Right hindlimb (tissue), 1 donor: ENCODE measurements at regions not wholly inside any gene's neighbourhood (a gene's known extent, or its start where the extent isn't known, plus 50 kb on each side); places are given as distances from the start of the nearest gene placed in this dataset.
"Not testable (repeated sequence)": the region's sequence is repeated elsewhere in the genome, so short reads cannot be mapped to it uniquely, and the experiment has no call there.

ENCODE experiments used
- DNase-seq: peaks from one replicate; pipeline ENCODE4 v3.0.0-alpha.2; 2018

GRCh38 chr7:53596230-53596629 is 560.8 kb downstream of the POM121L12 start:
- DNase-seq = no peak

- DNase-seq = no peak
These were observed 564.9 kb downstream of the POM121L12 start for GRCh38 chr7:53600296-53600695.

GRCh38 chr7:53602817-53603418 is 567.5 kb downstream of the POM121L12 start:
- no peak for DNase-seq

GRCh38 chr7:53603461-53603860 is 568.0 kb downstream of the POM121L12 start:
- no peak for DNase-seq

- no peak for DNase-seq
These were observed 568.8 kb downstream of the POM121L12 start for GRCh38 chr7:53604201-53604600.

GRCh38 chr7:53607961-53608360 is 572.5 kb downstream of the POM121L12 start:
- DNase-seq = no peak

- no peak for DNase-seq
These were observed 573.8 kb downstream of the POM121L12 start for GRCh38 chr7:53609185-53609584.

- DNase-seq = no peak
These were observed 575.6 kb downstream of the POM121L12 start for GRCh38 chr7:53611043-53611442.

- DNase-seq = no peak
These were observed 588.9 kb downstream of the POM121L12 start for GRCh38 chr7:53624356-53624755.

GRCh38 chr7:53628775-53629174 is 593.3 kb downstream of the POM121L12 start:
- no peak for DNase-seq

GRCh38 chr7:53635251-53635650 is 599.8 kb downstream of the POM121L12 start:
- not testable (repeated sequence) for DNase-seq

GRCh38 chr7:53638517-53638916 is 603.1 kb downstream of the POM121L12 start:
- no peak for DNase-seq

- DNase-seq = no peak
These were observed 605.7 kb downstream of the POM121L12 start for GRCh38 chr7:53641091-53641490.

- no peak for DNase-seq
These were observed 606.9 kb downstream of the POM121L12 start for GRCh38 chr7:53642361-53642760.

- DNase-seq = no peak
These were observed 607.4 kb downstream of the POM121L12 start for GRCh38 chr7:53642866-53643265.

- no peak for DNase-seq
These were observed 621.4 kb downstream of the POM121L12 start for GRCh38 chr7:53656881-53657280.

- no peak for DNase-seq
These were observed 622.2 kb downstream of the POM121L12 start for GRCh38 chr7:53657586-53657985.

- no peak for DNase-seq
These were observed 623.5 kb downstream of the POM121L12 start for GRCh38 chr7:53658951-53659350.

- DNase-seq = no peak
These were observed 626.3 kb downstream of the POM121L12 start for GRCh38 chr7:53661645-53662217.

GRCh38 chr7:53672681-53673080 is 637.2 kb downstream of the POM121L12 start:
- peak; percentile 20 for DNase-seq

- DNase-seq = no peak
These were observed 640.4 kb downstream of the POM121L12 start for GRCh38 chr7:53675835-53676234.

GRCh38 chr7:53684693-53685092 is 649.3 kb downstream of the POM121L12 start:
- no peak for DNase-seq

GRCh38 chr7:53690411-53690810 is 655.0 kb downstream of the POM121L12 start:
- DNase-seq = no peak

GRCh38 chr7:53697913-53698312 is 662.5 kb downstream of the POM121L12 start:
- no peak for DNase-seq

- no peak for DNase-seq
These were observed 663.9 kb downstream of the POM121L12 start for GRCh38 chr7:53699215-53699837.
